ENCODE measurements at regions not wholly inside any gene's neighbourhood (a gene's known extent, or its start where the extent isn't known, plus 50 kb on each side); places are given as distances from the start of the nearest gene placed in this dataset.

GRCh38 chr12:108389544-108389943, 50.4 kb upstream of the CMKLR1 start:
- H3K4me1 ChIP-seq (ENCODE audit: control insufficient read depth, insufficient read depth, low read length), result peaks cover 3% of the 10 kb centered on the region
- no peaks in the 10 kb centered on the region for H3K36me3 ChIP-seq (ENCODE audit: control insufficient read depth, insufficient read depth, low read length)
- no peak overlapping the region for H3K4me3 ChIP-seq (ENCODE audit: low read depth, low read length)
- no peak overlapping the region for H3K27ac ChIP-seq (ENCODE audit: low read depth, low read length)
- WGBS (ENCODE audit: insufficient coverage), result 85% methylated on average over 1 of the region's 1 CpG
- H3K9me3 ChIP-seq (ENCODE audit: control insufficient read depth, insufficient read depth, low read length), result no peaks in the 10 kb centered on the region
- DNase-seq (ENCODE audit: low read depth in 4 of 6, low spot score in 6 of 6), result no peak
- no peaks in the 10 kb centered on the region for H3K27me3 ChIP-seq (ENCODE audit: control insufficient read depth, insufficient read depth, low read length)

Measured in spinal cord (tissue), 9 donors.